ENCODE measurements at regions not wholly inside any gene's neighbourhood (a gene's known extent, or its start where the extent isn't known, plus 50 kb on each side); places are given as distances from the start of the nearest gene placed in this dataset.

DNA sequence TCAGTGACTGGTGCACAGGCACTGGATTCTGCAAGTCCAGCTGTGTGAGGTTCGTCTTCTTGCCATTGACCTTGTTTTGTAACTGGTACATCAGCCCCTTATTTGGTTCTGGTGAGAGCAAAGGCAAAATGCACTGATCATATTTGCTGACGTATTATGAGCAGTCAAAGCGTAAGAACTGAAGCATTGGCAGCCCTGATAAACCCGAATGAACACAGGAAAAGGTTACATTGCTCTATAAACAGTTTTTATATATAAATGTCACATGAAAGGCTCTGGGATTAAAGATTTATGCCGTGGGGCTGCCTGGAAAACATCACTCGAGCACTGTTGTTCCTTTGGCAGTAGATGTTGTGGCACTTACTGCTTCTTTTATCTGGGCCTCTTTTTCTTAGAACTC is 167.9 kb downstream of the IRS1 start:
- TF ChIP-seq, protein P1, sequence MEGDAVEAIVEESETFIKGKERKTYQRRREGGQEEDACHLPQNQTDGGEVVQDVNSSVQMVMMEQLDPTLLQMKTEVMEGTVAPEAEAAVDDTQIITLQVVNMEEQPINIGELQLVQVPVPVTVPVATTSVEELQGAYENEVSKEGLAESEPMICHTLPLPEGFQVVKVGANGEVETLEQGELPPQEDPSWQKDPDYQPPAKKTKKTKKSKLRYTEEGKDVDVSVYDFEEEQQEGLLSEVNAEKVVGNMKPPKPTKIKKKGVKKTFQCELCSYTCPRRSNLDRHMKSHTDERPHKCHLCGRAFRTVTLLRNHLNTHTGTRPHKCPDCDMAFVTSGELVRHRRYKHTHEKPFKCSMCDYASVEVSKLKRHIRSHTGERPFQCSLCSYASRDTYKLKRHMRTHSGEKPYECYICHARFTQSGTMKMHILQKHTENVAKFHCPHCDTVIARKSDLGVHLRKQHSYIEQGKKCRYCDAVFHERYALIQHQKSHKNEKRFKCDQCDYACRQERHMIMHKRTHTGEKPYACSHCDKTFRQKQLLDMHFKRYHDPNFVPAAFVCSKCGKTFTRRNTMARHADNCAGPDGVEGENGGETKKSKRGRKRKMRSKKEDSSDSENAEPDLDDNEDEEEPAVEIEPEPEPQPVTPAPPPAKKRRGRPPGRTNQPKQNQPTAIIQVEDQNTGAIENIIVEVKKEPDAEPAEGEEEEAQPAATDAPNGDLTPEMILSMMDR (tag by site-specific recombination; IDR thresholded peaks at IDR 0.05), result no peak
- TF ChIP-seq MEIS1 (CRISPR knock-in tag; IDR thresholded peaks at IDR 0.05; ENCODE audit: borderline replicate concordance) (no peak), TCF7L2 (IDR thresholded peaks at IDR 0.05; ENCODE audit: borderline replicate concordance, low read depth, low read length) (peak; percentile 74; the same call in 1 of the 2 replicates), OVOL3 (tag by site-specific recombination; IDR thresholded peaks at IDR 0.05) (no peak), FEZF1 (tag by site-specific recombination; IDR thresholded peaks at IDR 0.05) (peak; percentile 96), ZNF623 (tag by site-specific recombination; IDR thresholded peaks at IDR 0.05) (no peak), ZNF768 (tag by site-specific recombination; IDR thresholded peaks at IDR 0.05) (no peak), ZNF394 (tag by site-specific recombination; IDR thresholded peaks at IDR 0.05; ENCODE audit: borderline replicate concordance) (no peak)
- TF ChIP-seq, protein P2, sequence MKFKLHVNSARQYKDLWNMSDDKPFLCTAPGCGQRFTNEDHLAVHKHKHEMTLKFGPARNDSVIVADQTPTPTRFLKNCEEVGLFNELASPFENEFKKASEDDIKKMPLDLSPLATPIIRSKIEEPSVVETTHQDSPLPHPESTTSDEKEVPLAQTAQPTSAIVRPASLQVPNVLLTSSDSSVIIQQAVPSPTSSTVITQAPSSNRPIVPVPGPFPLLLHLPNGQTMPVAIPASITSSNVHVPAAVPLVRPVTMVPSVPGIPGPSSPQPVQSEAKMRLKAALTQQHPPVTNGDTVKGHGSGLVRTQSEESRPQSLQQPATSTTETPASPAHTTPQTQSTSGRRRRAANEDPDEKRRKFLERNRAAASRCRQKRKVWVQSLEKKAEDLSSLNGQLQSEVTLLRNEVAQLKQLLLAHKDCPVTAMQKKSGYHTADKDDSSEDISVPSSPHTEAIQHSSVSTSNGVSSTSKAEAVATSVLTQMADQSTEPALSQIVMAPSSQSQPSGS (tag by site-specific recombination; IDR thresholded peaks at IDR 0.05; ENCODE audit: low read depth), result no peak
- TF ChIP-seq, protein P3, sequence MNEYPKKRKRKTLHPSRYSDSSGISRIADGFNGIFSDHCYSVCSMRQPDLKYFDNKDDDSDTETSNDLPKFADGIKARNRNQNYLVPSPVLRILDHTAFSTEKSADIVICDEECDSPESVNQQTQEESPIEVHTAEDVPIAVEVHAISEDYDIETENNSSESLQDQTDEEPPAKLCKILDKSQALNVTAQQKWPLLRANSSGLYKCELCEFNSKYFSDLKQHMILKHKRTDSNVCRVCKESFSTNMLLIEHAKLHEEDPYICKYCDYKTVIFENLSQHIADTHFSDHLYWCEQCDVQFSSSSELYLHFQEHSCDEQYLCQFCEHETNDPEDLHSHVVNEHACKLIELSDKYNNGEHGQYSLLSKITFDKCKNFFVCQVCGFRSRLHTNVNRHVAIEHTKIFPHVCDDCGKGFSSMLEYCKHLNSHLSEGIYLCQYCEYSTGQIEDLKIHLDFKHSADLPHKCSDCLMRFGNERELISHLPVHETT (tag by site-specific recombination; IDR thresholded peaks at IDR 0.05), result no peak
- TF ChIP-seq, protein P4, sequence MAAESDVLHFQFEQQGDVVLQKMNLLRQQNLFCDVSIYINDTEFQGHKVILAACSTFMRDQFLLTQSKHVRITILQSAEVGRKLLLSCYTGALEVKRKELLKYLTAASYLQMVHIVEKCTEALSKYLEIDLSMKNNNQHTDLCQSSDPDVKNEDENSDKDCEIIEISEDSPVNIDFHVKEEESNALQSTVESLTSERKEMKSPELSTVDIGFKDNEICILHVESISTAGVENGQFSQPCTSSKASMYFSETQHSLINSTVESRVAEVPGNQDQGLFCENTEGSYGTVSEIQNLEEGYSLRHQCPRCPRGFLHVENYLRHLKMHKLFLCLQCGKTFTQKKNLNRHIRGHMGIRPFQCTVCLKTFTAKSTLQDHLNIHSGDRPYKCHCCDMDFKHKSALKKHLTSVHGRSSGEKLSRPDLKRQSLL (tag by site-specific recombination; IDR thresholded peaks at IDR 0.05), result no peak
- TF ChIP-seq, protein P5, sequence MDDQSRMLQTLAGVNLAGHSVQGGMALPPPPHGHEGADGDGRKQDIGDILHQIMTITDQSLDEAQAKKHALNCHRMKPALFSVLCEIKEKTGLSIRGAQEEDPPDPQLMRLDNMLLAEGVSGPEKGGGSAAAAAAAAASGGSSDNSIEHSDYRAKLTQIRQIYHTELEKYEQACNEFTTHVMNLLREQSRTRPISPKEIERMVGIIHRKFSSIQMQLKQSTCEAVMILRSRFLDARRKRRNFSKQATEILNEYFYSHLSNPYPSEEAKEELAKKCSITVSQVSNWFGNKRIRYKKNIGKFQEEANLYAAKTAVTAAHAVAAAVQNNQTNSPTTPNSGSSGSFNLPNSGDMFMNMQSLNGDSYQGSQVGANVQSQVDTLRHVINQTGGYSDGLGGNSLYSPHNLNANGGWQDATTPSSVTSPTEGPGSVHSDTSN (CRISPR knock-in tag; IDR thresholded peaks at IDR 0.05), result no peak
- TF ChIP-seq, protein P6, sequence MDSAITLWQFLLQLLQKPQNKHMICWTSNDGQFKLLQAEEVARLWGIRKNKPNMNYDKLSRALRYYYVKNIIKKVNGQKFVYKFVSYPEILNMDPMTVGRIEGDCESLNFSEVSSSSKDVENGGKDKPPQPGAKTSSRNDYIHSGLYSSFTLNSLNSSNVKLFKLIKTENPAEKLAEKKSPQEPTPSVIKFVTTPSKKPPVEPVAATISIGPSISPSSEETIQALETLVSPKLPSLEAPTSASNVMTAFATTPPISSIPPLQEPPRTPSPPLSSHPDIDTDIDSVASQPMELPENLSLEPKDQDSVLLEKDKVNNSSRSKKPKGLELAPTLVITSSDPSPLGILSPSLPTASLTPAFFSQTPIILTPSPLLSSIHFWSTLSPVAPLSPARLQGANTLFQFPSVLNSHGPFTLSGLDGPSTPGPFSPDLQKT (IDR thresholded peaks at IDR 0.05; ENCODE audit: borderline replicate concordance, low read depth, low read length), result no peak
